ENCODE measurements at regions not wholly inside any gene's neighbourhood (a gene's known extent, or its start where the extent isn't known, plus 50 kb on each side); places are given as distances from the start of the nearest gene placed in this dataset.

GRCh38 chr6:51299621-51300380 lies 481.1 kb downstream of the TFAP2B start:
- TF ChIP-seq CTCF (IDR thresholded peaks at IDR 0.05; ENCODE audit: insufficient read depth, low read length, poor library complexity, severe bottlenecking), result no peak
- TF ChIP-seq EZH2phosphoT487 (conservative IDR thresholded peaks at IDR 0.05; ENCODE audit: low read length), result no peak
